GM18502 (cell line): ENCODE measurements at regions not wholly inside any gene's neighbourhood (a gene's known extent, or its start where the extent isn't known, plus 50 kb on each side); places are given as distances from the start of the nearest gene placed in this dataset.

Source experiments
- ATAC-seq: cut with Tn5 transposase; IDR thresholded peaks from one replicate; pipeline ENCODE4 v1.9.1; 2021; ENCODE audit warnings: mild to moderate bottlenecking; ENCODE audit not compliant: unreplicated experiment, poor library complexity

DNA sequence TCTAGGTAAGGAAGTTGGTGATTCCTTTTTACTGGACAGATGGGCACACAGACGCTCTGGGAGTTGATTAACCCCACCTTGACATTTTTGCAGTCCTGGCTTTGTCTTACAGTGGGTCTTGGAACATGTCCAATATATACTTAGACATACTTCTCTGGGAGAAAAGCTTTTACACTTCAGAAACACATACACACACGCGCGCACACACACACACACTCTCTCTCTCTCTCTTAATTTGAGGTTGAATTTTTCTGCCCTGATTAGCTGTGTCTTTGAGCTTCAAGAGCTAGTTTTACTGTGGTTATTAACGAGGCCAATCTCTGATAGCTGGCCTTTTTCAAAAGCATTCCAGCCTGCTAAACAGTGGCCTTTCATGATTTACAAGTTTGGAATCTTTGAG lies 215.0 kb downstream of the MYCN start:
- no peak for ATAC-seq

DNA sequence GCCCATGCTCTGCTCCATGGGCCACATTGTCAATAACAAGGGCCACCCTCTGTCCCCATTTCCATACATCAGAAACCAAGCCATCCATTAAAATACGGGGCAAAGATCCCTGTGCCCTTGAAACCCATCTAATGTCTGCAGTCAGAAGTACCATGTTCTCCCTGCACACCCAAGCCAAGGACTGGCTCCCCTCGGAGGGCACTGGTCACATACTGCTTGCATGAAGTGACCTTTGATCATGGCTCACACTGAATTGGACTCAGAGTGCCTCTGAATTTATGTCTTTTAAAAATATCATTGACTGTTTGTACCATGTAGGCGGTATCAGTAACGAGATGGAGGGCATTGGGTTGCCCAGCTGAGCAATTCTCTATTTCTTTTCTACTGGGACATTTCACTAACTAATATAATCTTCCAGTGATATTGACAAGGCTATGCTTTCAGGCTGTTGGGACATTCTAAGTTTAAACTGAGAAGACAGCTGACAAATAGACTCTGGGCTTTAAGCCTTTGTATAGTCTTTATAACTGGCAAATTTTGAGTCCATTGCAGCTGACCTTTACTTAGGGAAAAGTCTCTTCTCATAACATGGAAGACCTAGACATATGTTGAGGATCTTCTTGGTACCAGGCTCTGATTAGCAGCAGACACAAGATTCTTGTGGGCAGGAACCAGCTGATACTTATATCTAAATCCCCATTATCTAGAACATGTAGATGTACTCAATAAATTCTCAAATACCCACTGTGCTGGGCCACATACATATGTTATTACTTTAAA lies 214.3 kb downstream of the MYCN start:
- ATAC-seq: no peak

DNA sequence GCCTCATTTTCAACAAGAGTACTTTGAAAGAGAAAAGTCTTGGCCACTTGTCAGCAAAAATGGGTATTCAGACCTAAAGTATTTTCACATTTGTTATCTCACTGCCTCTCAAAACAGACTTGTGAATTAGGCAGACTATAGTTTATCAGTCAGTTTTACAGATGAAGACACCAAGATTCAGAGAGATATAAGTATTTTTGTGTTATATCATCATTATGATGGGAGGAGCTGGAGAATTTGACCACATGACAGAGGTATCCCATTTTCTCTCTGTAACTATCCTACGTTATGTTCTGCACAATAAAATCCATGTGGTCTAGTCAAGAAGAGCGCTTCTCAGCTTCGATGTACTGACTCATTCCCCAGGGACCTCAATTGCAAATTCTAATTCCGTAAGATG lies 213.7 kb downstream of the MYCN start:
- ATAC-seq: no peak

DNA sequence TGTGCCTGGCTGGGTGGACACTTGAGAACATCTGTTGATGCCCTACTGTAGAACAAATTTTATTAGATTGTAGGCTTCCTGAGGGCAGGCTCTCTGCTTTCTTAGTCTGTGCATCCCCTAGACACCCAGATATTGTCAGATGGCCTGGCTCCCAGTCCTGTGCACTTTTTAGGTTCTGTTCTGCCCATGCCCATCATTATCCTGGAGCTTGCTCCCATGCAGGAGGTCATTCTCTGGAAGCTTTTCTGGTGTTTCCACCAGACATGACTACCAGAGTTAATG lies 213.3 kb downstream of the MYCN start:
- no peak for ATAC-seq

DNA sequence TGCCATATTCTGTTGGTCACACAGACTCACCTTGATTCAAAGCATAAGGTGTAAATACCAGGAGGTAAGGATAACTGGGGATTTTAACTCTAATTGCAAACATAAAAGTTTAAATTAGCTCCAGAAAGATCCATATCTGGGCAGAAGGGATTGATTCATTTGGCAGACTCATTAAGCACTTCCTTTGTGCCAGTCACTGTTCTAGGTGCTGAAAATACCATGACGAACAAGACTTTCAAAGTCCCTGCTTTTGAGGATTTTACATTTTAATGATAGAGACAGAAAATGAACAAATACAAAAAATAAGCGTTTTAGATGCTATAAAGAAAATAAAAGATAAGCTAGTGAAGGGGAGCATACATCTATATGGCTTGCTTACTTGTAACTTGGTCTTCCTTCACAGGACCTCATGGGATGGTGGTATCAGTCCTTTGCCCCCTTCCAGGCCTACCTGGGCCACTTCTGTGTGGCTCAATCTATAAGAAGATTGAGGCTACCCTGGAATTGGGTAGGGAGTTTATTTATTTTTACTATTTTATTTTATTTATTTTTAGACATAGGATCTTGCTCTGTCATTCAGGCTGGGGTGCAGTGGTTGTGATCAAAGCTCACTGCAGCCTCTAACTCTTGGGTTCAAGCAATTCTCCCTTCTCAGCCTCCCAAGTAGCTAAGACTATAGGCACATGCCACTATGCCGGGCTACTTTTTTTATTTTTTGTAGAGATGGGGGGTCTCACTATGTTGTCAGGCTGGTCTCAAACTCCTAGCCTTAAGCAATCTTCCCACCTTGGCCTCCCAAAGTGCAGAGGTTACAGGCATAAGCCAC lies 212.8 kb downstream of the MYCN start:
- ATAC-seq: no peak

DNA sequence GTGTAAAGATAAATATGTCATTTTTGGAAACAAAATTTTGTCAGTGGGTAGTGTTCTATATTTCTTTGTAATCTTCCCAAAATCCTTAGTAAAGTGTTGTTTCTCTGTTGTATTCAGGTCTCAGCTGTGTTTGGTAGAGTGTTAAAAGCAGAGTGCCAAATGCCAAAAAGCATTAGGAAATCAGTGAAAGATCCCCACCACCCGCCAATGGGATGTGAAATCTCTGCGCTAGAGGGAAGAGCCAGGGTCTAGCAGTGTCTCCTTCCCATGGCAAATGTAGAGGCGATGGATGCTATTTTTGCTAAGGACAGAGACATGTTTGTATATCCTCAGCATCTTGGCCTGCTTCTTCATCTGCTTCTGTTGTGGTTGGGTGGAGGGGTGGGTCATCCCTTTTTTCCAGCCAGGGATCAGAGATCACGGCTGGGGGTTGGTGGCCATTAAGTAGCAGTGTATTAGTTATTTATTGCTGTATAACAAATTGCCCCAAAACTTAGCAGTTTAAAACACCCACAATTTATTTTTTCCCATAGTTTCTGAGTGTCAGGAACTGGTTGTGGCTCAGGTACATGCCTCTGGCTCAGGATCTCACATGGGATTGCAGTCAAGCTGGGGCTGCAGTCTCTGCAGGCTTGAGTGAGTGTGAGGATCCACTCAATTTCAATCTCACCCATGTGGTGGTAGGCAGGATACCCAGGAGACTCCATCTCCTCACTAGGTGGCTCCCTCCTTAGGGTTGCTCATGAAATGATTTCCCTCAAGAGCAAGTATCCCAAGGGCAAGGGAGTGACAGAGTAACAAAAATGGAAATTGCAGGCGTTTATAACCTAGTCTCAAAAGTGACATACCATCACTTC lies 211.9 kb downstream of the MYCN start:
- no peak for ATAC-seq

DNA sequence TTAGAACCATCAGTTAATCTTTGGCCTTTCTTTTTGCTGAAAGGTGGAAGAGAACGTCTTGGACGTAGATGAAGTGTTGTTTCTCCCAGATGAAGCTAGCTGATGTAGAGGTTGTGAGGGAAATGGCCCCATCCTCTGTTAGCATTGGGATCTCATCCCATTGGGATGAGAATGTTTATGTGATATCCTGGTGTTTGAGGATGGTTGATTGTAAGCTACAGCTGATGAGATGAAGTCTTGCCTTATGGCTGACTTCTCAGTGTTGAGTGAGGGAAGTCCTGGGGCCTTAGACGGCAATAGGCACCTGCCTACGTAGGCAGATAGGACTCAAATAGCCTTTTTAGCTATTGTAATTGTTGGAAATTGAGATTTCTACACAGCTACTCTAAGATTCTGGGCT lies 211.3 kb downstream of the MYCN start:
- no peak for ATAC-seq

DNA sequence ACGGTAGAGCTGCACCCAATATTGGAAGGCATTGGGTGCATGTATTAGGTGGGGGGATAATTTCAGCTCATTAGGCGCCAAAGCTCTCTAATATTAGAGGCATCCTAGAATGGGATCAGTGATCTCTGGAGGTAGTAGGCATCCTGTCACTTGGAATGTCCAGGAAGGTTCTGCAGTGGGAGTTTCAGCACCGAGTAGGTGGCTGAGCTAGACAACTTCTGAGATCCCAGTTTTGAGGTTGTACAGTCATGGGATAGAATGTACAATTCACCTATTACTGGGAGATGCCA lies 210.9 kb downstream of the MYCN start:
- no peak for ATAC-seq

DNA sequence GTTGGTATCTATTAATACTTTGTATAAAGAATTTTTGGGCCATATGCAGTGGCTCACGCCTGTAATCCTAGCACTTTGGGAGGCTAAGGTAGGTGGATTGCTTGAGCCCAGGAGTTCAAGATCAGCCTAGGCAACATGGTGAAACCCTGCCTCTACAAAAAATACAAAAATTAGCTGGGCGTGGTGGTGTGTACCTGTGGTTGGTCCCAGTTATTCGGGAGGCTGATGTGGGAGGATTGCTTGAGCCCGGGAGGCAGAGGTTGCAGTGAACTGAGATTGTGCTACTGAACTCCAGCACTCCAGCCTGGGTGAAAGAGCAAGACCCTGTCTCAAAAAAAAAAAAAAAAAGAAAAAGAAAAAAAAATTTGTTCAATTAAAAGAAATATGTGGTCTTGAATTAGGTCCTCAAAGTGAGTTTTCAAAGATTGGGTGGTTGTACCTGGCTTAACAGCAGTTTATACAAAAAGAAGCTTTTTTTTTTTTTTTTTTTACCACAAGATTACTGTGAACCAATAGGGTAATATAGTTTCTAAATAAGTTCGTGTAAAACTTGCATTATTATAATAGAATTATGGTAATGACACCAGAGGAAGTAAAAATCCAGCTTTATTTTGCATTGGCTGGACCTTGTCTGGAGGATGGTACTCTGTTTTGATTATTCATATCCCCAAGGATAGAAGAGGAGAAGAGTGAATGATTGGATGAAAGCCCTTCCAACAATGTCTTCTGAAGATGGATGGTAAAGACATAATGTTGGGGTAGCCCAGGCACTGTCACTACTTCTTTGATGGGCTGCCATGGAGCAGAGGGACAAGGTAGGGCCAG lies 210.3 kb downstream of the MYCN start:
- no peak for ATAC-seq

DNA sequence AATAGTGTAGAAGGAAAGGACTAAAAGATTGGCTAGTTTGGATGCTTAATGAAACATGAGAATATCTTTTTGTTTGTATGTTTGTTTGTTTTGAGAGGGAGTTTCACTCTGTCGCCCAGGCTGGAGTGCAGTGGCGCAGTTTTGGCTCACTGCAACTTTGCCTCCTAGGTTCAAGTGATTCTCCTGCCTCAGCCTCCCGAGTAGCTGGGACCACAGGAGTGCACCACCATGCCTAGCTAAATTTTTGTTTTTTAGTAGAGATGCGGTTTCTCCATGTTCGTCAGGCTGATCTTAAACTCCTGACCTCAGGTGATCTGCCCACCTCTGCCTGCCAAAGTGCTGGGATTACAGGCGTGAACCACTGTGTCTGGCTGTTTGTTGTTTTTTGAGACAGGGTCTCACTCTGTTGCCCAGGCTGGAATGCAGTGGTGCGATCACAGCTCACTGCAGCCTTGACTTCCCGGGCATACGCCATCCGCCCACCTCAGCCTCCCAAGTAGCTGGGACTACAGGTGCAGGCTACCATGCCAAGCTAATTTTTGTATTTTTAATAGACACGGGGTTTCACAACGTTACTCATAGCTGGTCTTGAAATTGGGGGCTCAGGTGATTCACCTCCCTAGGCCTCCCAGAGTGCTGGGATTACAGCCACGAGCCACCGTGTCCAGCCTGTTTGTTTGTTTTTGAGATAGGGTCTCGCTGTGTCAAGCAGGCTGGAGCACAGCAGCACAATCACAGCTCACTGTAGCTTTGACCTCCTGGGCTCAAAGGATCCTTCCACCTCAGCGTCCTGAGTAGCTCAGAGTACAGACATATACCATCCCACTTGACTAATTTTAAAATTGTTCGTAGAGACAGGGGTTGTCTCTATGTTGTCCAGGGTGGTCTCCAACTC lies 209.2 kb downstream of the MYCN start:
- ATAC-seq: no peak

DNA sequence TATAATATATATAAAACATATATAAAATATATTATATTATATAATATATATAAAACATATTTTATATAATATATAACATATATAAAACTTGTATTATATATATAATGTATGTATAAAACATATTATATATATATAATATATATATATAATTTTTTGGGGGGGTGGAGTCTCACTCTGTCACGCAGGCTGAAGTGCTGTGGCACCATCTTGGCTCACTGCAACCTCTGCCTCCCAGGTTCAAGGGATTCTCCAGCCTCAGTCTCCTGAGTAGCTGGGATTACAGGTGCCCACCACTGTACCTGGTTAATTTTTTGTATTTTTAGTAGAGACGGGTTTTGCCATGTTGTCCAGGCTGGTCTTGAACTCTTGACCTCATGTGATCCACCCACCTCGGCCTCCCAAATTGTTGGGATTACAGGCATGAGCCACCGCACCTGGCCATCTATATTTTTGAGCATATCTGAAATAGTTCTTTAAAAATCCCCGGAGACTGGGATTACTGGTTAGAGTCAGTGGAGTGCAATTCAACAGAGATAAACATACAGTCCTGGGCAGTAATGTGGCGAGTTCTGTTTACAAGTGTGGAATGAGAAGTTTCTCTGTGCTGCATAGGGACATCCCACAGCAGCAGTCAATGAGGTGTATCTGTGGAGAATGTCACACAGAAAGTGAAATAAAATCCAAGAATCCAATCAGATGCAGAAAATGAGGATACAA lies 208.4 kb downstream of the MYCN start:
- ATAC-seq: no peak

DNA sequence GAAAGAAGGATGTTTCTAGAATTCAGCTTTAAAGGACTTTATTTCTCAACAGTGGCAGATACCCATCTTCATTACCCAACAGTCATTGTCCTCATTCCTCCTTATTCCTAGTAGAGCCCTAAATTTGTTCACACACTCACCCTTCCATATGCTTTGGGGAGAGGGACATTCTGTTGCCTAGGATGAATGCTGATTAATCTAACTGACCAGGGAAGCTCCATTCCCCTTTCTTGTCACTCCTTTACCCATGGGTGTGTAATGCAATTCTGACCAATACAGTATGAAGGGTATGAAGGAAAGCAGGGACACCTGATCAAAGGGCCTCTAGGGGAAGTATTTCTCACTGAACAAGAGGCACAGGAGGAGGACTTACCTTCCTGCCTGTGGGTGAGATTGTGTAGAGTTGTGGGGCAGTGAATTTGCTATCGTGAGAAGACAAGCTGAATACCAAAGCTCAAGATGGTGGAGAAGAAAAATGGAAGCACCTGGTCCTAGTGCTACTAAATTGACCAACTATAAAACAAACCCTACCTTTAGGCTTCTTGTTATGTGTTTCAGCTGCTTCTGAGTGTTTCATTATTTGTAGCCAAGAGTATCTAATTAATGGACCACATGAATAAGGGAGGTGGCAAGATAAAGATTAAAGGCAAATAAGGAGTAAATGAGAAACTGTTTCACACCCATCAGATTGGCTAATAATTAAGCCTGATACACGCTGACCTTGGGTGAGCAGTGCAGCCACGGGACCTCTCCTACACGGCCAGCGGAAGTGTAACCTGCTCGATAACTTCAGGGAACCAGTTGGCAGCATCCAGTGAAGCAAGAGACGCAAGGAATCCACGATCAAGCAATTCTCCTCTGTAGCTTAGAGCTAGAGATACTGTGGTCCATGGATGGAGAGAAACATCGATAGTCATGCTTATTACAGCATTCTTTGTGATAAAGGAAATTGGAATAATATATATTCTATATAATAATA lies 202.3 kb downstream of the MYCN start:
- ATAC-seq: no peak

DNA sequence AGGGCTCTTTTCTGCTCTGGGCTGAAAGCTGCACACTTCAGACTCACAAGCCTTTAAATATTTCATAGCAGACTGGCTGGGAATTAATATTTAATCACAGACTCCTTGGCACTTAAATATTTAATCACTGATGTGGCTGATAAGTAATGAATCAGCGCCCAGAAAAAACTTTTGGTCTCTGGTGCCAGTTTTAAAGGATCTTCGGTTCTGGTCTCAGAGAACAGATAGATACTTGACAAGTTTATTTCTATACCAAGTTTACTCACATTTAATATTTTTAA lies 201.2 kb downstream of the MYCN start:
- ATAC-seq: no peak

DNA sequence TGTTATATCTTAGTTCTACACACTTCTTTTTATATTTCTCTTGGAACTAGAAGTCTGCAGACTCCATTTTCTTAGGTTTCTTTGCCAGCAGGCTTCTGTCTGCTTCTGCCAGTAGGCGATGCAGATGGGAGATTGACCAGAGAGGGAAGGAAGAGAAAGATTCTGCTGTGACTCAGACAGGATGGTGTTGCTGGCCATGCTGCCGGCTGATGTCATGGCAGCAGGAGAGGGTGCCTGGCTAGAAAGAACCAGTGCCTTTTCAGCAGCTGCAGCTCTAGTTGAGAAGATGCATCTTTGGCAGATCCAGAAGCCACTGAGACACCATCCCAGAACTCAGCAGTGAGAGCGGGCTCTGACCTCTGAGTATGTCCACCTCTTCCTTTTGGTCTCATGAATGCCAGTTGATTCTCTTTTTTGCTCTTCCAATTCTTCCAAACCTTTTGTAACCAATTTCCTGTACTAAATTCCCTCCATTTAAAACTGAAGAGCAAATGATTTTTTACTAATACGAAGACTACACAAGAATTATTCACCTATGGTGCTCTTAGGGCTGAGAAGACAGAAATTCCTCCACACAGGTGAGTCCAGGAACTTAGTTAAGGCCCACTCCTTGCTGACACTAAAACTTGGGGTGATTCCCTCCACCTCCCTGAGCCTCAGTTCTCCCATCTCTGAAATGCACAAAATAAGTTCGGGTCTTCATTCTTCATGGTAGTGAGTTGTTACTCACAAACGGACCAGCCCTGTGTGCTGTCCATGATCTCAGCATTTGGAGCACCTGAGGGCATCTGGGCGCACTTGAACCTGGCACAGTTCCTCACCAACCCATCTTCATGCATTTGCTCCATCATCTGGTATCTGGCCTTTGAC lies 200.7 kb downstream of the MYCN start:
- ATAC-seq: no peak

DNA sequence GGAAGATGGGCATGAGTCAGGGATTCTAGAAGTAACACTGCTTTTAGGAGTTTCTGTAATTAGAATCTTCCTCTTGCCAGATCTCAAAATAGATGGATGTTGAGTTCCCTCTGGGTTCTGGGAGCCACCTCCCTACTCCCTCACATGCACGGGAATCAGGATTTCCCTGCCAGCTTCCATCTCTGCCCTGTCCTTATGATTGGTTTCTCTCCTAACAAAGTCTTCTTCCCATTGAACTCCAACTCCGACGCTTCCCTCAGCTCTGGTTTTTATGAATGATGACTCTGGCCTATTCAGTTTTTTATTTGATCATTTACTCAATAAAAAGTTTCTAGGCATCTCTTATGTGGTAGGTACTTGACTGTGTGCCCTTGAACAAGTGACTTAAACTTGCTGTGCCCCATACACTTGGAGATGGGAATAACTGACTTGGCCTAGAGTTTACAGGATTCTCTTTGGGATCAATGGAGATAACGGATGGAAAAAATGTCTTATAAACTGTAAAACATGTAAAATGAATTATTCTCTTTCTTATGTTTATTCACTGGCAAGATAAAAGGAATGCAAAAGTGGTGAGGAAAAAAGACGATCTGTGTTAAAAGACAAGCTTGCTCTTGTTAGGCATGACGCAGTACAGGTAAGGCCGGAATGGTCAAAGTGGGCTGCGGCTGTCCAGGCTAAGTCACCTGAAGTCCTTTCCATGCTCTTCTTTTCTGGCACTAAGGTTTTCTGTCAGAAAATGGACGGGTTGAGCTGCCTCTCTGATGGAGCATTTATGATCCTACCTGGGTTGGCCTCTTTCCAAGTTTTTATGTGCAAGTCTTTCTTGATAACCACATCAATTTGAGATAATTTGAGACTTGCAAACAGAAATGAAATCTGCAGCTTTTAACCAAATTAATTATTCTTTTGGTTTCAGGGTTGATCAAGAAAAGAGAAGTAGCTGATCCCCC lies 199.6 kb downstream of the MYCN start:
- no peak for ATAC-seq
